Brain microvascular endothelial cell (primary cell): ENCODE measurements at regions not wholly inside any gene's neighbourhood (a gene's known extent, or its start where the extent isn't known, plus 50 kb on each side); places are given as distances from the start of the nearest gene placed in this dataset.

Source experiments
- DNase-seq: peaks from one replicate; pipeline ENCODE4 v3.0.0-alpha.2; 2020
- H3K27ac ChIP-seq: fragments of 250-450 bp; sonication (Bioruptor Pico); 2 replicates; pipeline ENCODE4 v1.5.1; 2020; ENCODE audit warnings: mild to moderate bottlenecking, moderate library complexity
- H3K27me3 ChIP-seq: fragments of 250-450 bp; sonication (Bioruptor Pico); replicated peaks from 2 replicates; pipeline ENCODE4 v1.5.1; 2020; ENCODE audit warnings: mild to moderate bottlenecking
- H3K36me3 ChIP-seq: fragments of 250-450 bp; sonication (Bioruptor Pico); replicated peaks from 2 replicates; pipeline ENCODE4 v1.5.1; 2020; ENCODE audit warnings: mild to moderate bottlenecking
- H3K4me3 ChIP-seq: 2 replicates; pipeline ENCODE4 v1.5.1; 2011; ENCODE audit warnings: low read depth, mild to moderate bottlenecking, control low read depth, low read length, moderate library complexity
- CTCF ChIP-seq: IDR thresholded peaks from 2 replicates; pipeline ENCODE4 v1.5.1; 2011; ENCODE audit warnings: low read depth, mild to moderate bottlenecking, moderate library complexity, low read length, control low read depth, inconsistent platforms; ENCODE audit errors: missing control alignments
- in situ Hi-C: cut with HindIII; loops from 2 replicates; pipeline ENCODE4 v1.10.0; 2017; ENCODE audit warnings: low sequenced_read_pairs, low pct_ligation_motif_present

DNA sequence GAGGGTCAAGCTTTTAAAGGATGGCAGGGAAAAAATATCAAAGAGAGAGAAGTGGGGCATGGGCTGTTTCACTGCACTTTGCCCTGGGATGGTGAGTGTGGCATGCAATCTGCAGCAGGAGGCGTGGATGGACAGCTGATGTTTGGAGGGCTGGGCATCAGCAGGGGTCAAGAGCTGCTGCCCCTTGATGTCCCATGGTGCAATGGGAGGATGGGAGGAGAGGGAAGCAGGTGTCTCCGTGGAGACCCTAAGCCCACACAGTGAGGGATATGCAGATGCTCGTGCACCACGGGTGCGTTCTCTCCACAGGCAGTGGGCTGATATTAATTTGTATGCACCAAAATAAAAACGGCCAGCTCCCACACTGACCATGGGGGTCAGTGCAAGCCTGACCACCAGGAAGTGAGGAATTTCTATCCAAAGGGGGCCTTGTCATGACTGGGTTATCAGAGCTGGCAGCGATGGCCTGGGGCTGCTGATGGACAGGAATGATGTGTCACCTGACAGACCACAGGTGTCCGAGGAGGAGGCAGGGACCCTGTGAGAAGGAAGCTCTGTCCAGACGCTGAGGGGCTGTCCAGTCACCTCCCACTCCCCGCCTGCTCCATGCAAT is 183.6 kb downstream of the IRF8 start:
- in situ Hi-C loops, result no loop called here
- Histone ChIP-seq H3K27me3 (peaks cover 4% of the 10 kb centered on the region), H3K27ac (no peak overlapping the region), H3K36me3 (no peaks in the 10 kb centered on the region), H3K4me3 (no peak overlapping the region)
- no peak for DNase-seq
- TF ChIP-seq CTCF, result no peak

- in situ Hi-C loops, result no loop called here
- no peaks in the 10 kb centered on the region for H3K36me3 ChIP-seq
- no peak for DNase-seq
- no peak overlapping the region for H3K4me3 ChIP-seq
- peaks cover 4% of the 10 kb centered on the region for H3K27me3 ChIP-seq
- no peak for TF ChIP-seq CTCF
- H3K27ac ChIP-seq, result no peak overlapping the region
Measured at GRCh38 chr16:86083382-86084002, 184.5 kb downstream of the IRF8 start.

GRCh38 chr16:86085161-86085611 is 186.2 kb downstream of the IRF8 start:
- TF ChIP-seq CTCF, result no peak
- no peak for DNase-seq
- in situ Hi-C loops, result no loop called here

GRCh38 chr16:86085795-86086194 is 186.8 kb downstream of the IRF8 start:
- no peaks in the 10 kb centered on the region for H3K36me3 ChIP-seq
- no peak overlapping the region for H3K27ac ChIP-seq
- no peak overlapping the region for H3K4me3 ChIP-seq
- in situ Hi-C loops, result no loop called here
- H3K27me3 ChIP-seq, result peaks cover 4% of the 10 kb centered on the region
- no peak for TF ChIP-seq CTCF
- DNase-seq, result no peak

More at GRCh38 chr16:86085161-86085611, 186.2 kb downstream of the IRF8 start:
- H3K4me3 ChIP-seq, result no peak overlapping the region
- H3K36me3 ChIP-seq, result no peaks in the 10 kb centered on the region
- H3K27me3 ChIP-seq, result peaks cover 4% of the 10 kb centered on the region
- no peak overlapping the region for H3K27ac ChIP-seq

DNA sequence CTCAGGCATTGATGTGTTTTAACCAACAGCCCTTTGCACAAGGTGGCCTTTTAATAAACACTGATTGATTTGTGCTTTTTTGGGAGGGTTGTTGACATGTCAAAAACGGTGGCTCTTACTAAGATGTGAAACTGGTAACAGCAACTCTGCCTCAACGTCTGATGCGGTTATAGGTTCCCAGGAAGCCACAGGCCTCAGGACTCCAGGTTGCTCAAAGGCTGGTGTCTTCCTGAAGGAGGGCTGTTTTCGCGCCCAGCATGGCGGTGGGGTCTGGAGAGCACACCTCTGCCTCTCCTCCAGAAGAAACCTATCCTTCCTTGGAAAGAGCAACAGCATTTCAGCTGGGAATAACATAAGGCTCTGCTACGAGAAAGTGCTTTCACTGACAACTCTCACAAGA is 187.5 kb downstream of the IRF8 start:
- in situ Hi-C loops, result no loop called here
- Histone ChIP-seq H3K4me3 (no peak overlapping the region), H3K36me3 (no peaks in the 10 kb centered on the region), H3K27ac (no peak overlapping the region), H3K27me3 (peaks cover 2% of the 10 kb centered on the region)
- no peak for TF ChIP-seq CTCF
- no peak for DNase-seq
